PC-9 (cell line): ENCODE measurements at regions not wholly inside any gene's neighbourhood (a gene's known extent, or its start where the extent isn't known, plus 50 kb on each side); places are given as distances from the start of the nearest gene placed in this dataset.

ENCODE experiments used
- BruUV-seq: library from RNA; stranded (reverse); fragments of 400-500 nt; replicated peaks from 2 replicates; lab custom pipeline; 2021; lab: Mats Ljungman, UMichigan
- CTCF ChIA-PET: fragments of 300-600 bp; sonication (Branson Sonifier 250); formaldehyde crosslinking; loops from one replicate; lab custom pipeline; 2022; ENCODE audit warnings: antibody characterized with exemption; lab: Charles Lee
- POLR2A ChIA-PET: fragments of 300-600 bp; sonication (Branson Sonifier 250); formaldehyde crosslinking; loops from one replicate; lab custom pipeline; 2022; ENCODE audit warnings: antibody characterized with exemption; ENCODE audit not compliant: unreplicated experiment; lab: Charles Lee
- DNase-seq, 2 experiments: peaks; one replicate each; pipeline versions ENCODE4 v3.0.0 to v3.0.0-alpha.2; 2015 to 2022; ENCODE audit warnings: mixed read lengths in 1 of 2
- H2AFZ ChIP-seq: fragments of 200-600 bp; sonication (generic); 2 replicates; pipeline ENCODE4 v1.8.1; 2017; ENCODE audit warnings: antibody characterized with exemption
- H3F3A ChIP-seq: fragments of 200-600 bp; sonication (generic); 2 replicates; pipeline ENCODE4 v1.8.1; 2017; ENCODE audit warnings: antibody characterized with exemption, mild to moderate bottlenecking, low read depth; ENCODE audit not compliant: insufficient read depth
- H3K27ac ChIP-seq: fragments of 200-600 bp; sonication (generic); 2 replicates; pipeline ENCODE4 v1.6.1; 2016; ENCODE audit warnings: mixed run types
- H3K27me3 ChIP-seq: fragments of 200-600 bp; sonication (generic); 2 replicates; pipeline ENCODE4 v1.6.1; 2016; ENCODE audit warnings: low read depth, mixed run types; ENCODE audit not compliant: insufficient read depth
- H3K36me3 ChIP-seq: fragments of 200-600 bp; sonication (generic); 2 replicates; pipeline ENCODE4 v1.6.1; 2016; ENCODE audit warnings: low read depth, mixed run types
- H3K4me1 ChIP-seq: fragments of 200-600 bp; sonication (generic); replicated peaks from 2 replicates; pipeline ENCODE4 v1.6.1; 2016; ENCODE audit warnings: mixed run types; ENCODE audit not compliant: insufficient read depth
- H3K4me2 ChIP-seq: fragments of 200-600 bp; sonication (generic); 2 replicates; pipeline ENCODE4 v1.6.1; 2017; ENCODE audit warnings: mixed run types
- H3K4me3 ChIP-seq: fragments of 200-600 bp; sonication (generic); 2 replicates; pipeline ENCODE4 v1.6.1; 2016; ENCODE audit warnings: mixed run types
- H3K79me2 ChIP-seq: fragments of 200-600 bp; sonication (generic); 2 replicates; pipeline ENCODE4 v1.6.1; 2017; ENCODE audit warnings: low read depth, mixed run types
- H3K9me2 ChIP-seq: fragments of 200-600 bp; sonication (generic); 2 replicates; pipeline ENCODE4 v1.8.1; 2017; ENCODE audit warnings: mild to moderate bottlenecking; ENCODE audit not compliant: insufficient read depth
- H3K9me3 ChIP-seq: fragments of 200-600 bp; sonication (generic); 2 replicates; pipeline ENCODE4 v1.8.1; 2016; ENCODE audit warnings: low read depth; ENCODE audit not compliant: insufficient read depth
- H4K20me1 ChIP-seq: fragments of 200-600 bp; sonication (generic); 2 replicates; pipeline ENCODE4 v1.8.1; 2017; ENCODE audit not compliant: insufficient read depth
- EZH2 ChIP-seq: fragments of 200-600 bp; sonication (generic); IDR thresholded peaks from 2 replicates; pipeline ENCODE4 v1.8.0; 2017; ENCODE audit warnings: antibody characterized with exemption, low read depth
- intact Hi-C: fragments of 100-400 bp; cut with micrococcal nuclease; formaldehyde crosslinking; loops from one replicate; pipeline ENCODE4 v1.10.0; 2022; ENCODE audit not compliant: unreplicated experiment
- TF ChIP-seq, protein P1 (sequence below): fragments of 200-600 bp; sonication (generic); conservative IDR thresholded peaks from 2 replicates; pipeline ENCODE4 v1.6.1; 2017; ENCODE audit warnings: mixed run types, antibody characterized with exemption, mild to moderate bottlenecking, moderate library complexity

DNA sequence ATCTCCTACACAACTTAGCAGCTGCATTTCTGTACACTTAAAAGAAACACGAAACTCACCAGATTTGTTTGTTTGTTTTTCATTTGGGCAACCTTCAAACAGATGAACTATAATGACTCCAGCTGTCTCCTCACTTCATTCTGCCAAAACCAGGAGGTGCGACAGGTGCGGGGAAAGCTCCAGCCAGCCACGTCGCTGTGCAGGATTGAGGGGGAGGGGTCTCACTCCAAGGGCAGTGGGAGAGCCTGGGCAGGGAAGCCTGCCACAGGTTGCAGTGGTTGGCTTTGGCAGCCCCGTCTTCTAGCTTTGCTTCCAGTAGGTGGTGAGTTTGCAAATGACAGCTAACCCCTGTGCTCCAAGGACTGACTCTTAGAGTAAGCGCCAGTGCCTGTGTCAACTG is 215.8 kb downstream of the CEMIP2 start:
- Histone ChIP-seq H2AFZ (no peak overlapping the region), H4K20me1 (no peaks in the 10 kb centered on the region)
- POLR2A ChIA-PET, result no interaction called here

GRCh38 chr9:71549023-71549422 is 219.3 kb downstream of the CEMIP2 start:
- Histone ChIP-seq H3K79me2 (no peaks in the 10 kb centered on the region), H3K36me3 (no peaks in the 10 kb centered on the region), H3K27ac (no peak overlapping the region), H3K4me3 (no peak overlapping the region), H4K20me1 (no peaks in the 10 kb centered on the region), H2AFZ (no peak overlapping the region), H3F3A (no peaks in the 10 kb centered on the region), H3K4me1 (no peaks in the 10 kb centered on the region), H3K27me3 (no peaks in the 10 kb centered on the region), H3K4me2 (no peak overlapping the region), H3K9me2 (no peaks in the 10 kb centered on the region), H3K9me3 (no peaks in the 10 kb centered on the region)
- TF ChIP-seq EZH2, result no peak
- TF ChIP-seq, protein P1, sequence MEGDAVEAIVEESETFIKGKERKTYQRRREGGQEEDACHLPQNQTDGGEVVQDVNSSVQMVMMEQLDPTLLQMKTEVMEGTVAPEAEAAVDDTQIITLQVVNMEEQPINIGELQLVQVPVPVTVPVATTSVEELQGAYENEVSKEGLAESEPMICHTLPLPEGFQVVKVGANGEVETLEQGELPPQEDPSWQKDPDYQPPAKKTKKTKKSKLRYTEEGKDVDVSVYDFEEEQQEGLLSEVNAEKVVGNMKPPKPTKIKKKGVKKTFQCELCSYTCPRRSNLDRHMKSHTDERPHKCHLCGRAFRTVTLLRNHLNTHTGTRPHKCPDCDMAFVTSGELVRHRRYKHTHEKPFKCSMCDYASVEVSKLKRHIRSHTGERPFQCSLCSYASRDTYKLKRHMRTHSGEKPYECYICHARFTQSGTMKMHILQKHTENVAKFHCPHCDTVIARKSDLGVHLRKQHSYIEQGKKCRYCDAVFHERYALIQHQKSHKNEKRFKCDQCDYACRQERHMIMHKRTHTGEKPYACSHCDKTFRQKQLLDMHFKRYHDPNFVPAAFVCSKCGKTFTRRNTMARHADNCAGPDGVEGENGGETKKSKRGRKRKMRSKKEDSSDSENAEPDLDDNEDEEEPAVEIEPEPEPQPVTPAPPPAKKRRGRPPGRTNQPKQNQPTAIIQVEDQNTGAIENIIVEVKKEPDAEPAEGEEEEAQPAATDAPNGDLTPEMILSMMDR, result no peak
- no peak for DNase-seq
- ChIA-PET CTCF (no interaction called here), POLR2A (no interaction called here)
- intact Hi-C loops, result no loop called here
- no TSS peak for BruUV-seq

More for the DNA sequence above, 215.8 kb downstream of the CEMIP2 start:
- TF ChIP-seq EZH2, result no peak
- TF ChIP-seq, protein P1, result no peak
- Histone ChIP-seq H3K36me3 (no peaks in the 10 kb centered on the region), H3K9me2 (no peaks in the 10 kb centered on the region), H3K4me1 (no peaks in the 10 kb centered on the region), H3K4me3 (no peak overlapping the region), H3K27me3 (no peaks in the 10 kb centered on the region), H3K79me2 (no peaks in the 10 kb centered on the region), H3K27ac (no peak overlapping the region), H3K9me3 (no peaks in the 10 kb centered on the region), H3K4me2 (no peak overlapping the region), H3F3A (no peaks in the 10 kb centered on the region)
- CTCF ChIA-PET, result no interaction called here
- no TSS peak for BruUV-seq
- intact Hi-C loops, result no loop called here
- DNase-seq, result no peak

DNA sequence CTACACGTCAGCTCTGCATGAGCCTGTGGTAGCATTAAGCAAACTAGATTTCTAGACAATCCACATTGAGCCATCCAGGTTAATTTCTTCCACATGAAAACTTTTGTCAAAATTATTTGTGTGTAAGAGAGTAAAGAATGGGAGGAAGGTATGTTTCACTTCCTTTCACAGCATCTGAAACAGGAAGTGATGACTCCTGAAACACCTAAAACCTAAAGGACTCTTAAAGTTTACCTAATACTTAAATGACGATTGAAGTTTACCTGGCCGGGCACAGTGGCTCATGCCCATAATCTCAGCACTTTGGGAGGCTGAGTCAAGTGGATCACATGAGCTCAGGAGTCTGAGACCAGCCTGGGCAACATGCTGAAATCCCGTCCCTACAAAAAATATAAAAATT is 223.8 kb downstream of the CEMIP2 start:
- H3K27me3 ChIP-seq, result no peaks in the 10 kb centered on the region
- no peaks in the 10 kb centered on the region for H3K9me3 ChIP-seq
- no peaks in the 10 kb centered on the region for H3K79me2 ChIP-seq
- H3K27ac ChIP-seq, result no peak overlapping the region
- no peak for DNase-seq
- H3K4me1 ChIP-seq, result no peaks in the 10 kb centered on the region
- no peaks in the 10 kb centered on the region for H4K20me1 ChIP-seq
- no peaks in the 10 kb centered on the region for H3K36me3 ChIP-seq
- H2AFZ ChIP-seq, result no peak overlapping the region
- no TSS peak for BruUV-seq
- no peaks in the 10 kb centered on the region for H3K9me2 ChIP-seq
- TF ChIP-seq, protein P1, result no peak
- no peak for TF ChIP-seq EZH2
- ChIA-PET CTCF (no interaction called here), POLR2A (no interaction called here)
- intact Hi-C loops, result no loop called here
- no peak overlapping the region for H3K4me3 ChIP-seq
- no peak overlapping the region for H3K4me2 ChIP-seq
- H3F3A ChIP-seq, result no peaks in the 10 kb centered on the region
